HFFc6 (cell line): ENCODE measurements at regions not wholly inside any gene's neighbourhood (a gene's known extent, or its start where the extent isn't known, plus 50 kb on each side); places are given as distances from the start of the nearest gene placed in this dataset.

Experiments used
- DNase-seq: peaks from one replicate; pipeline ENCODE4 v3.0.0-alpha.2; 2018
- H3K27ac Mint-ChIP-seq: 2 replicates; pipeline ENCODE4 v1.8.0; 2020; ENCODE audit warnings: mild to moderate bottlenecking, mixed read lengths
- H3K27me3 Mint-ChIP-seq: 2 replicates; pipeline ENCODE4 v1.8.0; 2021; ENCODE audit warnings: mild to moderate bottlenecking, moderate library complexity, mixed read lengths; ENCODE audit not compliant: insufficient read depth
- H3K36me3 Mint-ChIP-seq: 2 replicates; pipeline ENCODE4 v1.8.0; 2021; ENCODE audit warnings: low read depth, mixed read lengths
- H3K4me1 Mint-ChIP-seq: 2 replicates; pipeline ENCODE4 v1.8.0; 2020; ENCODE audit warnings: low read depth, mixed read lengths
- H3K4me3 Mint-ChIP-seq: 2 replicates; pipeline ENCODE4 v1.8.0; 2020; ENCODE audit warnings: mild to moderate bottlenecking, moderate library complexity, mixed read lengths
- H3K9me3 Mint-ChIP-seq: 2 replicates; pipeline ENCODE4 v1.8.0; 2020; ENCODE audit warnings: mild to moderate bottlenecking, mixed read lengths
- TF ChIP-seq, protein P1 (sequence below): fragments of 200-600 bp; sonication (generic); IDR thresholded peaks from 2 replicates; pipeline ENCODE4 v1.5.0; 2021; ENCODE audit warnings: antibody characterized with exemption, mild to moderate bottlenecking

GRCh38 chr12:69136931-69137613, 102.3 kb upstream of the CPSF6 start:
- DNase-seq: no peak
- peaks cover 6% of the 10 kb centered on the region; the same call in 1 of the 2 replicates for H3K4me1 Mint-ChIP-seq
- peaks cover 25% of the 10 kb centered on the region for H3K9me3 Mint-ChIP-seq

GRCh38 chr12:69141074-69141473, 98.3 kb upstream of the CPSF6 start:
- Mint-ChIP-seq H3K27ac (no peak overlapping the region), H3K27me3 (peaks cover 3% of the 10 kb centered on the region; the same call in 1 of the 2 replicates), H3K9me3 (peaks cover 25% of the 10 kb centered on the region), H3K36me3 (peaks cover 12% of the 10 kb centered on the region; the same call in 1 of the 2 replicates), H3K4me1 (peaks cover 6% of the 10 kb centered on the region; the same call in 1 of the 2 replicates), H3K4me3 (no peak overlapping the region)
- TF ChIP-seq, protein P1, sequence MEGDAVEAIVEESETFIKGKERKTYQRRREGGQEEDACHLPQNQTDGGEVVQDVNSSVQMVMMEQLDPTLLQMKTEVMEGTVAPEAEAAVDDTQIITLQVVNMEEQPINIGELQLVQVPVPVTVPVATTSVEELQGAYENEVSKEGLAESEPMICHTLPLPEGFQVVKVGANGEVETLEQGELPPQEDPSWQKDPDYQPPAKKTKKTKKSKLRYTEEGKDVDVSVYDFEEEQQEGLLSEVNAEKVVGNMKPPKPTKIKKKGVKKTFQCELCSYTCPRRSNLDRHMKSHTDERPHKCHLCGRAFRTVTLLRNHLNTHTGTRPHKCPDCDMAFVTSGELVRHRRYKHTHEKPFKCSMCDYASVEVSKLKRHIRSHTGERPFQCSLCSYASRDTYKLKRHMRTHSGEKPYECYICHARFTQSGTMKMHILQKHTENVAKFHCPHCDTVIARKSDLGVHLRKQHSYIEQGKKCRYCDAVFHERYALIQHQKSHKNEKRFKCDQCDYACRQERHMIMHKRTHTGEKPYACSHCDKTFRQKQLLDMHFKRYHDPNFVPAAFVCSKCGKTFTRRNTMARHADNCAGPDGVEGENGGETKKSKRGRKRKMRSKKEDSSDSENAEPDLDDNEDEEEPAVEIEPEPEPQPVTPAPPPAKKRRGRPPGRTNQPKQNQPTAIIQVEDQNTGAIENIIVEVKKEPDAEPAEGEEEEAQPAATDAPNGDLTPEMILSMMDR: no peak
- DNase-seq: no peak

More at GRCh38 chr12:69136931-69137613, 102.3 kb upstream of the CPSF6 start:
- TF ChIP-seq, protein P1: no peak
- peaks cover 9% of the 10 kb centered on the region for H3K27me3 Mint-ChIP-seq
- H3K36me3 Mint-ChIP-seq: peaks cover 12% of the 10 kb centered on the region; the same call in 1 of the 2 replicates
- no peak overlapping the region for H3K27ac Mint-ChIP-seq
- H3K4me3 Mint-ChIP-seq: no peak overlapping the region

DNA sequence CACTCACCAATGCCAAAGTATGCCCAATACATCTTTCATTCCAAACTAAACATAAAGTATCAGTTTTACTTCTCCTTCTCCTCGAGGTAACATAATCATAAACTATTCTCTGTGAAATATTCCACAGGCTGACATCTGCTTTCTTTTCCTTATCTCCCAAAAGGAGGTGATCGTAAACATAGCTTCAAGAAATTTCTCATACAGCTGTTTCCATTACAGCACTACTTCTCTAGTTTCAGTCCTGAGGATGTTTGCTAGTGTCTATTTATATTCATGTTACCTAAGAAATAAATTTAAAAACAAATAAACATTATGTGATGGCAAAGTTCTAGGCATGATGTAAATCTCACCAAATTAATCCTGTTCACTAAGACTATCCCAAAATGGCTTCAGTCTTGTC, 90.1 kb upstream of the CPSF6 start:
- Mint-ChIP-seq H3K27ac (no peak overlapping the region), H3K4me3 (no peak overlapping the region), H3K27me3 (peaks cover 14% of the 10 kb centered on the region; the same call in 1 of the 2 replicates), H3K4me1 (peaks cover 12% of the 10 kb centered on the region), H3K36me3 (no peaks in the 10 kb centered on the region), H3K9me3 (no peaks in the 10 kb centered on the region)
- TF ChIP-seq, protein P1: no peak
- DNase-seq: no peak

DNA sequence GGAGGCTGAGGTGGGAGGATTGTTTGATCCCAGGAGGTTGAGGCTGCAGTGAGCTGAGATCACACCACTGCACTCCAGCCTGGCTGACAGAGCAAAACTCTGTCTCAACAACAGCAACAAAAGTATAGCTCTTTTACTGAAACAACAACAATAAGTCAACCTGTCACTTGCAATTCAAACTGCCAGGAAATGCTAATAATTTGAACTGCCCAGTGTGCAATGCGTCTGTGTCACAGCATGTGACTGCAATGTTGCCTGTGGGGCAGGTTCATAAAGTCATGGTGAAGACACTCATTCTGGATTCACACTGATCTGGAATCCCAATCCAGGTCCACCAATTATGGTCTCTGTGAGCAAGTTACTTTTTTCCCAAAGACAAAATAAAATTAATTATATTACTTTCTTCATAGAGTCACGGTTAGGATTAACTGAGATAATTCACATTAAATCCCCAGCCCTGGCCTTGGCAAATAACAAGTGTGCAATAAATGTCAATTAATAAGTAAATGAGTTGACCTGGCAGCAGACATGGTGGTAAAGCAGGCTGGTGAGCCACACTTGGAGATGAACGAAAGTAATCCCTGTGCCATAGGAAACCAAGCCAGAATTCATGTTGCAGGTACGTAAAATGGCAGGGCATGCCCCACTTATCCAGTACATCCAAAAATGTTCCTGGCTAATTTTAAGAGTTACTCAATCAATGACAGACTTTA, 89.1 kb upstream of the CPSF6 start:
- DNase-seq: no peak
- Mint-ChIP-seq H3K9me3 (no peaks in the 10 kb centered on the region), H3K4me1 (peaks cover 20% of the 10 kb centered on the region), H3K4me3 (no peak overlapping the region), H3K27ac (no peak overlapping the region), H3K27me3 (peaks cover 14% of the 10 kb centered on the region; the same call in 1 of the 2 replicates), H3K36me3 (no peaks in the 10 kb centered on the region)
- TF ChIP-seq, protein P1: no peak

DNA sequence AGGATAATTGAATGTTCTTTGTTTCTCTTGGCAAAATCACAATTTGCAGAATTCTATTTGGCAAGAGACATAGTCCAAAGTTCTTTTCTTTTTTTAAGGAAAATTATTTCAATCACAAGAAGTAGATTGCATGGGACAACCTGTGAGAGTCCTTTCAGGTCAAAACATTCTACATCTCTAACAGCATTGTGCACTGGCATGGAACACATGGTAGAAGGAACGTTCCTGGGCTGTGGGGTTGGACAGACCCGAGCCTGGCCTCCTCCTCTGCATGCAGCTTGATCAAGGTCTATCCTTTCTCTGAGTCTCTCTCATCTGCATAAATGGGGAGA, 88.6 kb upstream of the CPSF6 start:
- peaks cover 14% of the 10 kb centered on the region; the same call in 1 of the 2 replicates for H3K27me3 Mint-ChIP-seq
- no peak overlapping the region for H3K27ac Mint-ChIP-seq
- H3K4me3 Mint-ChIP-seq: no peak overlapping the region
- H3K9me3 Mint-ChIP-seq: no peaks in the 10 kb centered on the region
- no peaks in the 10 kb centered on the region for H3K36me3 Mint-ChIP-seq
- TF ChIP-seq, protein P1: no peak
- H3K4me1 Mint-ChIP-seq: peaks cover 20% of the 10 kb centered on the region
- DNase-seq: no peak
